HL-60/S4 treated with phorbol 12-myristate 13-acetate at 8.2 ng/mL for 4 days and 3 days (cell line): ENCODE measurements at regions not wholly inside any gene's neighbourhood (a gene's known extent, or its start where the extent isn't known, plus 50 kb on each side); places are given as distances from the start of the nearest gene placed in this dataset.

Experiments used
- in situ Hi-C: fragments of 300-500 bp; cut with MboI; formaldehyde crosslinking; loops from 2 replicates; pipeline ENCODE4 v1.15.0; 2022; ENCODE audit warnings: low sequenced_read_pairs

DNA sequence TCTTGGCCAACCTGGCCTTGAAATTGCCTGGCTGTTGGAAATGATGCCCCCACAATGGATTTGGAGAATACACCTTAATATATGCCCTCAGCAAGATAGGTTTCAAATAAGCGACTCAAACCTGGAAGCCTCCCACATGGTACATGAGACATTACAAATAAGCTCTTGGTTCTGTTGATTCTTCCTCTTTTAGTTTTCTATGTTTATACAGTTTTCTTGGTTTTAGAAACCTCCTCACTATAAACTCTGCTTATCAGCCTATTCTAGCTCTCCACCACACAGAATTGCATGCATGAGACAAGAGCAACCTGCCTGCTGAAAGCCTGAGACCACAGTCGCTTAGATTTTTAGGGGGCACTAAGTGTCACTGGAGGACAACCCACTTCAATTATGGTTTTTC is 108.8 kb upstream of the PREP start:
- in situ Hi-C loops, result no loop called here

DNA sequence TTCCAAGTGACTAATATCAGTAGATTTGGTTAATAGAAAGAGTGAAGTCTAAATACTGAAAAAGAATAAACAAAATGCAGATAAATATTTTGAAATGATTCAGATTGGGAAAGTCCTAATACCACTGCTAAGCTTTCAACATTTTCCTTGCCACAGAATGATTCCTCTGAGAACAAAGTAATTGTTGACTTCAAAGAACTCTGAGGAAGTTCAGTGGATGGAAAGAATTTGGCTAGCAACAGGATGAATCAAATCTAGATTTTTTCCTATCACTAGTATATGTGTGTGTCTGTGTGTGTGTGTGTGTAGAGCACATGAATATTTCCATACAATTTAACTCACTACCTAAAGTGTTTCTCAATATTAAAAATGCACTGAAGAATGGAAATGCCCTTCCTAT is 107.9 kb upstream of the PREP start:
- in situ Hi-C loops, result no loop called here

DNA sequence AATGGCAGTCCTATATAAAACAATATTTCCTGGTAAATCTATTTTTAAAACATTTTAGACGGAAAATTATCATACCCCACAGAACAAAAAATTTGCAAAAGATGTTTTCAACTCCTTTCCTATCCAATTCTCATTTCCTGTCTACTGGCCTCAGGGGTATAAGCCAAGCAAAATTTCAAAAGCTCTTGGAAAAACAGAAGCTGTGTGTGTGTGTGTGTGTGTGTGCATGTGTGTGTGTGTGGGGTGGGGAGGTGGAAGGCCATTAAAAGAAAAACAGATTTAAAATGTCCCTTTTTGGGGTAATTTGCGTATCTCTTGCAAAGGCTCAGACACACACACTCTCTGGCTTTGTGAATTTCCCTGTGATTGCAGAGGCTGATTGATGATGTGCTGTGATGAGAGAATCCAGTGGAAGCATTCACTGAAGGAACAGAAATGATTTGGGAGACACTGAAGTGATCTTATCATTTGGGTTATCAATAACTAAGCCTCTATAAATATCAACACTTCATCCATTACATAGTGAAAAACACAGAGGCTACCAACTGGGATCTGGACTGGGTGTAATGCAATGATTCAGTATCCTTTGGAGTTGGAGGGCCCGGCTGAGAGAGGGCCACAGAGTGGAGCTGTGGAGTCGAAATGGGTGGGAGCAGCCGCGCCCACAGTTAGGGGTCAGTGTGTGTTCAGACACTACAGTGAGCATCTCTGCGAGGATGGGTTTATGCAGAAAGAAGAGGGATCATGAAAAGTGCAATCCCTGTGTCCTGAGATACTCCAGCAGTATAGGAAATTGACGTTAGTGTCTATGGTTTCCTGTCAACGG is 106.8 kb upstream of the PREP start:
- in situ Hi-C loops, result no loop called here

DNA sequence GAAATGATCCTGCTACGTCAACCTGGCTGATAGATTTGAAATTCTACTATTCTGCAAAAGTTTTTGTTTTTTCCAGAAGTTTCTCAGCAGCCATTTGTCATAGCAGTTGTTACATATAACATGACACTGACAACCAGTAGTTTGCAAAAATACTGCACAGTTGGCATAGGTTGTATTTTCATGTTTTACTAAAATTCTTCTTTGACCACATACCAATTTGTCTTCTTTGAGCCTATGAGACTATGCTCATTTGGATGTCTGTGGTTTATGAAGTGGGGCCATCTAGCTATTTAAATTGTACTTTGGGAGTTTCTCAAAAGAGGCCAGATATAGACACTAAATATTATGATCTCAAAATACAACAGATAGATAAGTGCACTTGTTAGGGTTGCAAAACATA is 104.9 kb upstream of the PREP start:
- in situ Hi-C loops, result no loop called here

DNA sequence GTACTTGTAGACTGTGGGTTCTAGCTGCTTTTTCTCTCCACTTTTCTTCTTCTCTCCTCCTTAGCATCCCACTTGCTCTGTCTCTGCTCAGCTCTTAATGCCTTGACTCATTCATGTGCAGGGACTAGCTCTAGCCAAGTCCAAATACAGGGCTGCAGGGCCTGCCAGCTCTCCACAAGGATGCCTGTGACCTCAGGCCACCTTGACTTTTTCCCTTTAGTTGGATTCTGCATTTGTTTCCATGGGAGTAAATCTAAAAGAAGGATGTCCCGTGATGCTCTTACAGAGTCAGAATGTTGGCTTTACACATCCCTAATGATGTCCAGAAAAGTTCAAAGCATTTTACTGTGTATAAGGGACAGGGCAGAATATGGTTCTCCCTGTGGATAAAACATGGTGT is 101.8 kb upstream of the PREP start:
- in situ Hi-C loops, result no loop called here

DNA sequence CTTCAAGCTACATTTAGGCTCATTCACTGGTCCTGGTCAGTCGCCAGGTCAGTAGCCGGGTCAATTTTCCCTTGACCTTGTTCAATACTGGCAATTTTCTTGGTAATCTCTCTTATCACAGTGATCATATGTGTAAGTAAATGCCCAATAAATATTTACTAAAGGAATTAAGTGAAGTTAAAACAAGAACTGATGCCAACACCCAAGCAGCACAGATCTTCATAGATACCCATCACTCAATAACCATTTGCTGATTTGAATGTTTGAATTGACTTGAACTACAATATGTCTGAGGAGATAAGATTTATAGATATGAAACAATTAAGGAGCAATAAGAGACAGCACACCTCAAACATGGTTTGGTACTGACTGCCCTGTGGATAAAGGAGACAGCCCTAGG is 100.8 kb upstream of the PREP start:
- in situ Hi-C loops, result no loop called here

DNA sequence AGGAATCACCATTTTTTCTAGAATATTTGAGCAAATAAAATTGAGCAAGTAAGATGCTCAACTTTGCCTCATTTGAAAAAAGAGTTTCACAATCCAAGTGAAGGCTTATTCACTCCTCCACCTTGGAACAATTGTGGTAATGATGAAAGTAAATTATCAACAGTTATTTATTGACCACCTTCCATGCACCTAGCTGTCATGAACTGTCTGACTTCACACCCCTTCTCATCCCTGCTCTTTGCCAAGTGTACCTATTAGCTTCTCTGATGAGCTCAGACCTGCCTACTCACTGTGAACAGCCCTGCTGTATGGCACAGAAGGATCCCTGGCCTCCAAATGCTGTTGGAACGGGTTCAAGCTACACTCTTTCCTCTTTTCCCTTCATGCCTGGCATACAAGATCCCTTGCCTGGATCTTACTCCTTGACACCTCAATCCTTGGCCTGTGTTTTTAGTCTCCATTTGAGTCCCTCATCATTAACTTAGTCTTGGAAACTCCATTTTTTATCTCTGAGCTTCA is 99.0 kb upstream of the PREP start:
- in situ Hi-C loops, result no loop called here

DNA sequence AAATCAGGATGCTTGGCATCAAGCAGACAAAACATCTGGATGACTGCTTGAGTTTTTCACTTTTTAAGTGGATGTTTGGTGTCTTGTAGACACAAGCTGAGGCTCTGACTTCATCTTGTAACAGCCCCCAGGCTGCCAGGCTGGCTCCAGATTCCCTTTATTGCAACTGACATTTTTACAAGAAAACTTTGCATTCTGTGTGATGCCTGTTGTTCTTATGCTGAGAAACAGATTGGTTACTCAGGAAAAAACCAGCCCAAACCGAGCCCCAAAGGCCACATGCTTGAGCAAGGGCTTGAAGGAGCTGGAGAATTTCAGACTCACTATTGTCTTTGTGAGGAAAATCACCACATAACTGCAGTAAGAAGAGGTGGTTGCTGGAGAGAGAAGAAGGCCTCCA is 98.4 kb upstream of the PREP start:
- in situ Hi-C loops, result no loop called here

DNA sequence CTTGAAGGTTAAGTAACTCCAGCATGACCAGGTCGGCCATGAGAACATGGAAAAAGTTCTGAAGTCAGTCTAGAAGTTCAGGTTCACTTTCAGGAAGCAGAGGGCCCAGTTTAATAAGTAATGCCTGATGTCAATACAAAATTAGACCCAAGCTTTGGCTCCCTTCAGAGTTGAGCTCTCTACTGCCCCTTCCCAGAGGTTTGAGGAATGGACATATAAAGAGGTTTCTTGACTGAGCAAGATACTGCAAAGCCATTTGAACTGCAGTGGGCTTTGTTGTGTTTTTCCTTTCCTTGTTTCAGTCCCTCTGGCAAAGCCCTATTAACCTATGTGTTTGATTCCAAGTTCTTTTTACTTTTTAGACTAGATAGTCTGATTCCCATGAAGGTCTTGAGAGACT is 97.8 kb upstream of the PREP start:
- in situ Hi-C loops, result no loop called here

DNA sequence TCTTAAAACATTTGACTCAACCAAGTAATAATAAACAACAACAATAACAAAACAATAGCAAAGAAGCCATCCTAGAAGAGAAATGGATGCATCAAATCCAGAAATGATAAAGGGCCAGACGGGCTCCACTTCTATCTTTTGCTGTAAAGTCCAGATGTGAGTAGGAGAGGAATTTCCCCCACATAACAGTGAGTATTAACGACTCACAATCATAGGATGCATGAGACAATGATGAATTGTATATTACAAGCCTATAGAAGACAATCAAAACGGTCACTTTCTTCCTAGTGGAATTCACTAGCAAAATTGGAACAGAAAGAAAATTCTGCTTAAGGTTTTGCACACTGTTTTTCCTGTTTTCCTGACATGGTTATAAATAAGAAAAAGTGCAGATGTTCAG is 97.0 kb upstream of the PREP start:
- in situ Hi-C loops, result no loop called here

DNA sequence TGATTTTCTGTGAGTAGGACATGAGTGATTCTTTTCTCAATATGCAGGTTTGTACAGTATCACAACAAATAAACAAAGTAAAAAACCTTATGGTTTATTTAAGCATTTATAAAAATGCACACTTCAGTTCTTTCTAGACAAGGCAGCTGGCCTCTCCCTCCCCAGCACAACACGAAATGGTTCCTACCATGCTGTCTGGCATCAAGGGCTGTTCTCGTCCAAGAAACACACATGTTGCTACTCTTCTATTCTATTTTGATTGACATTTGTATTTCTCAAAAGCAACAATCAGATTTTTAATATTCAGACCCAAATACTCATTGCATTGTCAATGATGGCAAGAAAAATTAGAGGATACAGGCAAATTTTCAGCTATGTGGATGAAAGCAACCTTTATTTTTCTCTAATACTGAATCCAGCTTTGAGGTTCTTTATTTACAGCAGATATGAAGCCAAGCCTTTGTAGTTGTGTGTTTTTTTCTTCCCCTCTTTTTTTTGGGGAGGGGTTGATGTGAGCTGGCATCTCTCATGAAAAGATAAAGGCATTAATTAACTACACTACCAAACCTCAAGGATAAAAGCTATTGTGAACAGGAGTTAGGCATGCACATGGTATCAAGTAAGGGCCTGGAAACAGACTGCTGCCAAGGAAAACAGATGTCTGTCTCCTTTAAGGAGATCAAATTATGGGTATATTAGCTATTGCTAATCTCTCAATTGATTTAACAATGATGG is 96.4 kb upstream of the PREP start:
- in situ Hi-C loops, result no loop called here

DNA sequence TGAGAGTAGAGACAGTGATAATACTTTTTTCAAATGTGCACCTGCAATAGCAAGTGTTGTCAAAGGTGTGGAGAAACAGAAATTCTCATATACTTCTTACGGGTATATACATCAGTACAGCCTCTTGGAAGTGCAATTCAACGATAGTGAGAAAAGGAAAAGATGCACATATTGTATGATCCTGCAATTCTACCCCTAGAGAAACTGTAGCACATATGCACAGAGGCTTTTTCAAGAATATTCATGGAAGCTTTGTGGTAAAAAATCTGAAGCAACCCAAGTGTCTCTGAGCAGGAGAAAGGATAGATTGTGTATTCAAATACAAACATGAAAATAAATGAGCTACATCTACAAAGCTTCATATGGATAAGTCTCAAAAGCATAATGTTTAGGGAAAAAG is 94.7 kb upstream of the PREP start:
- in situ Hi-C loops, result no loop called here

DNA sequence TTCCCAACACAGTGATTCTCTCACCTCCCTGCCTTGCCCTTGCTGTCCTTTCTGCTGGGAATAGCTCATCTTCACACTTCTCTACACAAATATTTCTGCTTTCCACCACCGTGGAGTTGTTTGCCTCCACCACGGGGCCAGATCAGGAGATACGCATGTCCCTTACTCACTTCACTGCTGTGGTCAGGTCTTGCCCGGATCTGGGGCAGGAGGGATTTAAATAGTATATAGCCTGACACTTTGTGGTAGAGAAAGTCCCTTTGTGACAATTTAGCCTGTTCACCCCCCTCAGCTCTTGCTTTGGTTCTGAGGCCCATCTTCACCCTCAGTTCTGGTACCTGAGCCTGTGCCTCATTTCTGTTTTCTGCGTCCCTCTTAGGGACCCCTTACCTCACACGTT is 92.6 kb upstream of the PREP start:
- in situ Hi-C loops, result no loop called here

DNA sequence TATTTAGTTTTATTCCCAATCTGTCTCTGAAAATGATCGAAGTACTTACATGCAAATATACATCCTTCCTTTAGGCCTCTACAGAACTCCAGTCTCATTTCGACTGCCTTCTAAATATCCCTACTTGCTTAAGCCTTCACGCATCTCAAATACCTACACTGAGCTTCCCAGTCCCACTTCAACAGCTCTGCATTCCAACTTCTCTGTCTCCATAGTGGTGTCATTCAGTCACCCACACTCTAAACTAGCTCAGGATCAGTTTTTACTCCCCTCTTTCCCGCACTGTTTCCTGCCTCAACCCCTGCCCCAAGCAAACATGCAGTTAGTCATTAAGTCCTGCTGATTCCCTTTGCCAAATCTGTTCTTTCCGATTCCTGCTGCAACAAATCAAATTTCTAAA is 91.8 kb upstream of the PREP start:
- in situ Hi-C loops, result no loop called here

DNA sequence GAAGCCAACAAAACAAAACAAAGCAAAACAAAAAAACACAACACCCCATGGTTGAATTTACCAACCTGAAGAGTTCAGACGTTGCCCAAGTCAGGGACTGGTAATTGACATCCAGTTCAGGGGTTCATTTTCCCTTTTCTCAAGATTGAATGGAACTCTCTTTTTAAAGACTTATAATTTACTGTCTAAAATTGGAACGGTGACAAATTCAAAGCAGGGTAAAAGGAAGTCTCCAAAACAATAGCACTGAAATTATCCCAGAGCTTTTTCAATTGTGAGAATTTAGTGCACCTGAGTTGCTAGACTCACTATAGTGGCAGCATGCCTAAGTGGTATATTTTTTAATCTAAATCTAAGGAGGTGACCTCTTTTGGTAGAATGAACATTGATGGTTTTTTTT is 90.9 kb upstream of the PREP start:
- in situ Hi-C loops, result no loop called here

DNA sequence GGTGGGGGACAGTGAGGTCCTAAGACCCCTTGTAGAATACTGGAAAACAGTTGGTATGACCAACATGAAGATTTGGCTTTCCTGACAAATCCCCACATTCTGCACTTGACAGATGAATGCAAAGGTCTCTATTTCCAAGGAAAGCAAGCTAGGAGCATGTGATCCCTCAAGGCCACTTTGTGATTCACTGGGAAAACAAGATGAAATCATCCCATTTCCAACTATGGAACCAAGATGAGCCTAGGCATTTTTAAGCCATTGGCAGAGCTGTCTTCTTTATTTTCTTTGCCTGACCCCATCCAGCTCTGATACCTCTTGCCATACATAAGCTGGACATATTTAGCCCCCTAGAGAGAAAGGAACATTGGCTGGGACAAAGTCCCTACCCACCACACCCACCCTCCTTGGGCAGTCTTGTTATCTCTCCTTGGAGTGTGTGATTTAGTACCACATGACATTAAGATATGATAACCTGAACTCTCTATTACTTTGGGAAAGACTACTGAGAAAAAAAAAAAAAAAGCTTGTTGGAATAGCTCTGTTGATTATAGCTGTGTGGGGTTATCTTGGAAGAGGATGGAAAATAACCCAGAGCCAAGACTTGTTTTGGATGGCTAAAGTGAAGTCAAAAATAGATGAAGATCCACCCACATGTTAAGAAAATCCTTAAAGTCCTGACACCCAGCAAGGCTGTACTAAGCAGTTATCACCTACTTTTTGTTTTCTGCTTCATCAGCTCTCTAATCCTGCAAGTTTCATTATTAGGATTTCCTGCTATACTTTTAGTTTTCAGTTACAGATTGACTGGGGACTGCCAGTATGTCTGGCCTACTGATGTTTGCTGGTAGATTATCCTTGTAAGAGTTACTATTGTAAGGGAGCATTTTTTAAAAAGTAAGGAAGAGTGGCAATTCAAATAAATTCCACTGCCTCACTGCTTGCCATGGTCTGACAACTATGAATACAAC is 90.1 kb upstream of the PREP start:
- in situ Hi-C loops, result no loop called here

DNA sequence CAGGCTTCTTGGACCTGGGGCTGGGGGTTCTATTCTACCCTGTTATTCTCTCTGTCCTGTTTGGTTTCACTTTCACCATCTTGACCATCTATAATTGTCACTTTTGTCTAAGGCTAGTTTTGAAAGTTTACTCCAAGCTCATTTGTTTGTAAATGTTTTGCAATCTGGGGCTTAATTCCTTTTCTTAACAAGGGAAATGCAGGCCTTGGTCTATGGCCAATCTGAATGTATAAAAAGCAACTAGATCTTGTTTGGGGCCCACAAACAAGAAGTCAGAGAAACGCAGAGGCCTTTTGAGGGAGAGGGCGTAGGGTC is 86.3 kb upstream of the PREP start:
- in situ Hi-C loops, result no loop called here

DNA sequence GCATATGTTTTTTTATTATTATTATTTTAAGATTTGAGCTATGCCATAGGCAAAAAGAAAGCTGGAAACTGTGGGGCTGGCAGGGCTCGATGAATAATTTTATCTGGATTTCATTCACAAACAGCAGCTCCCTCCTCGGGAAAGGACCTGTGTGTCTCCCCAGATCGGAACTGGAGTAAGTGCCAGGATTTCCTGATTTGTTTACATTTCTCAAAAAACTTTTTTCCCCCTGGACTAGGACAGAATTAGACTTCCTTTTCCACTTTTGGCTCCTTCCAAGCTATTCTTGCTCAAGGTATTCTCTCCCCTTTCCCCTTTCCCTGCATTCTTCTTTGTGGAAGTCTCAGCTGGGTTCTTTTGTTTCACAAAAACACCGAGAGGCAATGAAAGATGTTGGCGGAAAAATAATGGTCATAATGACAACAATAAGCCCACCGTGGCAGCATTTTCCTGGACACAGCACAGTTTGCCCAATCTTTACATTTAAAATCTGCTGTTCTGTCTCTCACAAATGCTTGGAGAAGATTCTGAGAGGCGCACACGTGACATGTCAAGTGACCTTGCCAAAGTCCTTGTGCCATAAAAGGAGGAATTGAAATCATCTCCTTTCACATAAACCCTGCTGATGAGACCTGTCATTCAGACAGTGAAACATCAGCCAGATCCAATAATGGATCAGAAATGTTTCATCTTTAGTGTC is 85.8 kb upstream of the PREP start:
- in situ Hi-C loops, result no loop called here

DNA sequence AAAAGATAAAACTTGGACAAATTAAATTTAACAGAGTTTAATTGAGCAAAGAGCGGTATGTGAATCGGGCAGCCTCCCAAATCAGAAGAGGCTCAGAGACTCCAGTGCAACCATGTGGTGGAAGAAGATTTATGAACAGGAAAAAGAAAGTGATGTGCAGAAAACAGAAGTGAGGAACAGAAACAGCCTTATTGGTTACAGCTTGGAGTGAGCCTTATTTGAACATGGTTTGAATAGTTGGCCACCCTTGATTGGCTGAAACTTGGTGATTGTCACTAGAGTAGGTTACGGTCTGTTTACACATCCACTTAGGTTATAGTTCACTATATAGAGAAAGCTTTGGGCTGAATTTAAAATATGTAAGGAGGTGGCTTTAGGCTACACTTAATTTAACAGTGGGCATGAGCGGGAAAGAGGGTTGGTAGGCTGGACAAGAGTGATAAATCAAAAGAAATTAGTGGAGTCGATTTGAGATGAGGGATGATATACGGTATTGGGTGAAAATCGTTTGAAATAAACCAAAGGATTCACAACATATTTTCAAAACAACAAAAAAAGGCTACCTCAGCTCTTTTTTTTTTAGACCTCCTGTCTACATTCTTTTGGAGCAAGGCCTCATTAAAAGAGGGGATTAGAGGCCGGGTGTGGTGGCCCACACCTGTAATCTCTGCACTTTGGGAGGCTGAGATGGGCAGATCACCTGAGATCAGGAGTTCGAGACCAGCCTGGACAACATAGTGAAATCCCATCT is 84.3 kb upstream of the PREP start:
- in situ Hi-C loops, result no loop called here

DNA sequence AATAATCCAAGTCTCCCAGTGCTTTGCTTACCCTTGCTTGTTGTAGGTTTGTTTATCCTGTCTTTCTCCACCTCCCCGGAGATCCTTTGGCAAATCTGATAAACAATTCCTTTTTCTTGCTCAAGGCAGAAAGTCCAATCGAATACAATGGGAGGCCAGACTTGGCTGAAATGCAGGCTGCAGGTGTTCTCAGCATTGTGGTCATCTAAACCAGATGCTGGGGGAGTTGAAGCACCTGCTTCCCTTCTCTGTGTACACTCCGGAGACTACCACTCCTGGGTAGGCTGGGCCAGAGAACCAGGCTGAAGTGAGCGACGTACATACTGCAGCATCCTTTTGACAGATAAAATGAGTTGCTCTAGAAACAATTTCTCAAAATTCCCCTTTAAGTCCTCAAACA is 82.6 kb upstream of the PREP start:
- in situ Hi-C loops, result no loop called here
